Mucosa of gallbladder (tissue), 1 donor: ENCODE measurements at regions not wholly inside any gene's neighbourhood (a gene's known extent, or its start where the extent isn't known, plus 50 kb on each side); places are given as distances from the start of the nearest gene placed in this dataset.
"Not testable (repeated sequence)": the region's sequence is repeated elsewhere in the genome, so short reads cannot be mapped to it uniquely, and the experiment has no call there.

Experiments
- DNase-seq: peaks from one replicate; pipeline ENCODE4 v3.0.0-alpha.2; 2020; ENCODE audit warnings: low spot score
- donor health status: DM: no; HTN: no; CAD: no.

GRCh38 chr3:33919312-33920120, 121.1 kb downstream of the PDCD6IP start:
- no peak for DNase-seq

GRCh38 chr3:33920511-33920910, 122.1 kb downstream of the PDCD6IP start:
- no peak for DNase-seq

GRCh38 chr3:33921608-33922007, 123.2 kb downstream of the PDCD6IP start:
- DNase-seq, result no peak

- no peak for DNase-seq
These were observed 128.7 kb downstream of the PDCD6IP start for GRCh38 chr3:33926998-33927605.

GRCh38 chr3:33929813-33930212, 131.4 kb downstream of the PDCD6IP start:
- no peak for DNase-seq

- DNase-seq, result no peak
These were observed 133.1 kb downstream of the PDCD6IP start for GRCh38 chr3:33931512-33931911.

GRCh38 chr3:33932010-33932764, 133.8 kb downstream of the PDCD6IP start:
- no peak for DNase-seq

- DNase-seq, result no peak
These were observed 137.9 kb downstream of the PDCD6IP start for GRCh38 chr3:33936171-33936920.

- DNase-seq, result no peak
These were observed 138.6 kb downstream of the PDCD6IP start for GRCh38 chr3:33936921-33937525.

GRCh38 chr3:33937628-33938027, 139.2 kb downstream of the PDCD6IP start:
- no peak for DNase-seq

- no peak for DNase-seq
These were observed 141.7 kb downstream of the PDCD6IP start for GRCh38 chr3:33940149-33940548.

GRCh38 chr3:33940736-33941135, 142.3 kb downstream of the PDCD6IP start:
- no peak for DNase-seq

- no peak for DNase-seq
These were observed 143.4 kb downstream of the PDCD6IP start for GRCh38 chr3:33941804-33942203.

GRCh38 chr3:33942483-33943150, 144.2 kb downstream of the PDCD6IP start:
- no peak for DNase-seq

- no peak for DNase-seq
These were observed 144.8 kb downstream of the PDCD6IP start for GRCh38 chr3:33943277-33943676.

GRCh38 chr3:33946612-33947011, 148.2 kb downstream of the PDCD6IP start:
- not testable (repeated sequence) for DNase-seq

GRCh38 chr3:33947272-33948195, 149.1 kb downstream of the PDCD6IP start:
- no peak for DNase-seq

GRCh38 chr3:33949074-33949473, 150.6 kb downstream of the PDCD6IP start:
- DNase-seq, result no peak

- no peak for DNase-seq
These were observed 156.5 kb downstream of the PDCD6IP start for GRCh38 chr3:33954956-33955355.

GRCh38 chr3:33956206-33956605, 157.8 kb downstream of the PDCD6IP start:
- DNase-seq, result no peak
